Gastroesophageal sphincter (tissue), 3 donors: ENCODE measurements at regions not wholly inside any gene's neighbourhood (a gene's known extent, or its start where the extent isn't known, plus 50 kb on each side); places are given as distances from the start of the nearest gene placed in this dataset.

Experiments
- CTCF ChIP-seq, 4 experiments: fragments of 200-600 bp in 2 of 4; fragments of 450-650 bp in 2 of 4; sonication (generic) in 1 of 4; IDR thresholded peaks; one replicate each; pipeline ENCODE4 v1.5.1; 2017 to 2019; ENCODE audit warnings: antibody characterized with exemption in 4 of 4, mild to moderate bottlenecking in 2 of 4, moderate library complexity in 2 of 4
- EP300 ChIP-seq: sonication (generic); formaldehyde crosslinking; IDR thresholded peaks from one replicate; pipeline ENCODE4 v1.6.1; 2017; ENCODE audit warnings: antibody characterized with exemption, mild to moderate bottlenecking
- POLR2A ChIP-seq, 2 donors: fragments of 450-650 bp; IDR thresholded peaks; one replicate each; pipeline ENCODE4 v1.6.1; 2017; ENCODE audit warnings: antibody characterized with exemption in 2 of 2, mild to moderate bottlenecking in 2 of 2, moderate library complexity in 1 of 2

- TF ChIP-seq POLR2A (IDR thresholded peaks at IDR 0.05), result no peak
- no peak for TF ChIP-seq CTCF (IDR thresholded peaks at IDR 0.05)
- TF ChIP-seq EP300, result no peak
Observed at GRCh38 chr12:37666069-37666781, 650.3 kb upstream of the ALG10B start.
